HepG2 (cell line): ENCODE measurements at regions not wholly inside any gene's neighbourhood (a gene's known extent, or its start where the extent isn't known, plus 50 kb on each side); places are given as distances from the start of the nearest gene placed in this dataset.

Experiments used
- RFX5 ChIP-seq: IDR thresholded peaks from 2 replicates; pipeline ENCODE4 v1.6.1; 2011; ENCODE audit warnings: low read depth, low read length, improper control_type of control experiment
- ZNF510 ChIP-seq: sonication (generic); formaldehyde crosslinking; IDR thresholded peaks from 2 replicates; pipeline ENCODE4 v1.4.0; 2020; ENCODE audit warnings: low read depth, mild to moderate bottlenecking, missing genetic modification reagents
- ZNF550 ChIP-seq: sonication (generic); formaldehyde crosslinking; IDR thresholded peaks from 2 replicates; pipeline ENCODE4 v1.4.0; 2020; ENCODE audit warnings: mild to moderate bottlenecking, missing genetic modification reagents, borderline replicate concordance
- TF ChIP-seq, protein P1 (sequence below): sonication (generic); formaldehyde crosslinking; IDR thresholded peaks from 2 replicates; pipeline ENCODE4 v1.4.0; 2020; ENCODE audit warnings: missing genetic modification reagents

- TF ChIP-seq ZNF550 (no peak), RFX5 (no peak), ZNF510 (CRISPR knock-in tag) (no peak)
- TF ChIP-seq, protein P1, sequence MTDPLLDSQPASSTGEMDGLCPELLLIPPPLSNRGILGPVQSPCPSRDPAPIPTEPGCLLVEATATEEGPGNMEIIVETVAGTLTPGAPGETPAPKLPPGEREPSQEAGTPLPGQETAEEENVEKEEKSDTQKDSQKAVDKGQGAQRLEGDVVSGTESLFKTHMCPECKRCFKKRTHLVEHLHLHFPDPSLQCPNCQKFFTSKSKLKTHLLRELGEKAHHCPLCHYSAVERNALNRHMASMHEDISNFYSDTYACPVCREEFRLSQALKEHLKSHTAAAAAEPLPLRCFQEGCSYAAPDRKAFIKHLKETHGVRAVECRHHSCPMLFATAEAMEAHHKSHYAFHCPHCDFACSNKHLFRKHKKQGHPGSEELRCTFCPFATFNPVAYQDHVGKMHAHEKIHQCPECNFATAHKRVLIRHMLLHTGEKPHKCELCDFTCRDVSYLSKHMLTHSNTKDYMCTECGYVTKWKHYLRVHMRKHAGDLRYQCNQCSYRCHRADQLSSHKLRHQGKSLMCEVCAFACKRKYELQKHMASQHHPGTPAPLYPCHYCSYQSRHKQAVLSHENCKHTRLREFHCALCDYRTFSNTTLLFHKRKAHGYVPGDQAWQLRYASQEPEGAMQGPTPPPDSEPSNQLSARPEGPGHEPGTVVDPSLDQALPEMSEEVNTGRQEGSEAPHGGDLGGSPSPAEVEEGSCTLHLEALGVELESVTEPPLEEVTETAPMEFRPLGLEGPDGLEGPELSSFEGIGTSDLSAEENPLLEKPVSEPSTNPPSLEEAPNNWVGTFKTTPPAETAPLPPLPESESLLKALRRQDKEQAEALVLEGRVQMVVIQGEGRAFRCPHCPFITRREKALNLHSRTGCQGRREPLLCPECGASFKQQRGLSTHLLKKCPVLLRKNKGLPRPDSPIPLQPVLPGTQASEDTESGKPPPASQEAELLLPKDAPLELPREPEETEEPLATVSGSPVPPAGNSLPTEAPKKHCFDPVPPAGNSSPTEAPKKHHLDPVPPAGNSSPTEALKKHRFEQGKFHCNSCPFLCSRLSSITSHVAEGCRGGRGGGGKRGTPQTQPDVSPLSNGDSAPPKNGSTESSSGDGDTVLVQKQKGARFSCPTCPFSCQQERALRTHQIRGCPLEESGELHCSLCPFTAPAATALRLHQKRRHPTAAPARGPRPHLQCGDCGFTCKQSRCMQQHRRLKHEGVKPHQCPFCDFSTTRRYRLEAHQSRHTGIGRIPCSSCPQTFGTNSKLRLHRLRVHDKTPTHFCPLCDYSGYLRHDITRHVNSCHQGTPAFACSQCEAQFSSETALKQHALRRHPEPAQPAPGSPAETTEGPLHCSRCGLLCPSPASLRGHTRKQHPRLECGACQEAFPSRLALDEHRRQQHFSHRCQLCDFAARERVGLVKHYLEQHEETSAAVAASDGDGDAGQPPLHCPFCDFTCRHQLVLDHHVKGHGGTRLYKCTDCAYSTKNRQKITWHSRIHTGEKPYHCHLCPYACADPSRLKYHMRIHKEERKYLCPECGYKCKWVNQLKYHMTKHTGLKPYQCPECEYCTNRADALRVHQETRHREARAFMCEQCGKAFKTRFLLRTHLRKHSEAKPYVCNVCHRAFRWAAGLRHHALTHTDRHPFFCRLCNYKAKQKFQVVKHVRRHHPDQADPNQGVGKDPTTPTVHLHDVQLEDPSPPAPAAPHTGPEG (CRISPR knock-in tag) = no peak
Observed at GRCh38 chr13:33957497-33957905, 139.6 kb downstream of the RFC3 start.
